ENCODE measurements at regions not wholly inside any gene's neighbourhood (a gene's known extent, or its start where the extent isn't known, plus 50 kb on each side); places are given as distances from the start of the nearest gene placed in this dataset.

GRCh38 chr2:66137606-66138130 lies 297.3 kb upstream of the MEIS1 start:
- H3K4me1 Mint-ChIP-seq: no peaks in the 10 kb centered on the region
- Histone ChIP-seq H3K9me3 (ENCODE audit: control insufficient read depth in 1 of 2, low read length in 2 of 2) (no peaks in the 10 kb centered on the region), H3K36me3 (ENCODE audit: insufficient read depth, low read length) (no peaks in the 10 kb centered on the region), H3K4me3 (ENCODE audit: low read length in 2 of 2) (no peak overlapping the region), H3K27ac (ENCODE audit: low read depth, low read length) (no peak overlapping the region), H3K27me3 (ENCODE audit: insufficient read depth, low read length) (no peaks in the 10 kb centered on the region), H3K4me1 (ENCODE audit: insufficient read depth, low read length) (no peaks in the 10 kb centered on the region)
- ChIA-PET CTCF (ENCODE audit: partially characterized antibody) (no interaction called here), POLR2A (ENCODE audit: partially characterized antibody) (no interaction called here)
- H3K4me3 Mint-ChIP-seq: no peak overlapping the region
- no peak for DNase-seq
- no peak overlapping the region for H3K27ac Mint-ChIP-seq
- H3K9me3 Mint-ChIP-seq: peaks cover 0 to 7% (median 3%) of the 10 kb centered on the region in 8 donors
- H3K36me3 Mint-ChIP-seq: no peaks in the 10 kb centered on the region
- intact Hi-C loops (cut with micrococcal nuclease): no loop called here
- no peaks in the 10 kb centered on the region for H3K27me3 Mint-ChIP-seq

DNA sequence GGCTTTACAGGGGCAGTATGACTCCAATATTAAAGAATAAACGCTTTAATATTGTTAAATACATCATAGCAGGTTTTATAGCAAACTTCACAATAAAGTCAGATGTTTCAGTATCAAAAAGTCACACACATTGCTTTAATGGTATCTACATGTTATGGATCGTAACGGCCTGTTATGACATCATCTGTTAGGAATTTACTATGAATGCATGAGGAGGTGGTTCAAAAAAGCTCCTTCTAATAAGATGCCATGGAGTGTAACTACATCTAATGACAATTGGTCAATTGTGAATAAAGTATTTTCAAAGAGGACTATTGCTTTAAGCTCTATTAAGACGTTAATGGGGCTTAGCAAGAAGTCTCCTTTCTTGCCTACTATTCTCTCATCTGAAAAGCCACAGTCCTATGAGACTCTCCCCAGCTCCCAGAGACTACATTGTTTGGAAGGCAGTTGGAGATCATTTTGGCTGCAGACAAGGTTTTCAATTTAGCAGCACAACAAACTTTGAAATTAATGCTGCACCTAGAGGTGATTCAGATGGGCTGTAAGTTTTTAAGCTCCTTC lies 300.7 kb upstream of the MEIS1 start:
- H3K9me3 Mint-ChIP-seq: peaks cover 0 to 10% (median 4%) of the 10 kb centered on the region in 8 donors
- H3K4me1 ChIP-seq (ENCODE audit: insufficient read depth, low read length): no peaks in the 10 kb centered on the region
- no peak overlapping the region for H3K27ac Mint-ChIP-seq
- no peaks in the 10 kb centered on the region for H3K27me3 ChIP-seq (ENCODE audit: insufficient read depth, low read length)
- H3K27ac ChIP-seq (ENCODE audit: low read depth, low read length): no peak overlapping the region
- H3K36me3 ChIP-seq (ENCODE audit: insufficient read depth, low read length): no peaks in the 10 kb centered on the region
- no peaks in the 10 kb centered on the region for H3K36me3 Mint-ChIP-seq
- H3K4me3 Mint-ChIP-seq: no peak overlapping the region
- no peaks in the 10 kb centered on the region for H3K9me3 ChIP-seq (ENCODE audit: control insufficient read depth in 1 of 2, low read length in 2 of 2)
- intact Hi-C loops (cut with micrococcal nuclease): no loop called here
- no peak overlapping the region for H3K4me3 ChIP-seq (ENCODE audit: low read length in 2 of 2)
- DNase-seq: no peak
- H3K27me3 Mint-ChIP-seq: no peaks in the 10 kb centered on the region
- ChIA-PET CTCF (ENCODE audit: partially characterized antibody) (no interaction called here), POLR2A (ENCODE audit: partially characterized antibody) (no interaction called here)
- H3K4me1 Mint-ChIP-seq: no peaks in the 10 kb centered on the region

DNA sequence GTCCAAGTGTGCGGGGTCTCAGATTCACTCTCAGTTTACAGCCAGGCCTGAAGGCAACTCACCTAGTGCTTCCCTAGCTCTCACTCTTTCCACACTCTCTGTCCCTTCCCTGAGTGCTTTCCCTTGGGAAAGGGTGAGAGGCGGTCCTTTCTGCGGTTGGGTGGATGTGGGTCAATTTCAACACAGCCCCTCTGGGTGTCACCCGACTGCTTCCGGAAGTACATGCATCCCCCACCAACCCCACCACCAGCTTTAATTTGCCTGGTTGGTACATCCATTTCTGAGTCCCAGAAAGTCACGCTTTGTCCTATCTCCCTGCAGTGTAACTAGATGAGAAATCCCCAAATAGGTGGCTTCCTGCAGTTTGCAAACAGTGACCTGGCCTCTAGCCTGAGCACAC lies 307.3 kb upstream of the MEIS1 start:
- Mint-ChIP-seq H3K27ac (no peak overlapping the region), H3K9me3 (peaks cover 0 to 5% (median 2%) of the 10 kb centered on the region in 8 donors), H3K27me3 (no peaks in the 10 kb centered on the region), H3K4me1 (no peaks in the 10 kb centered on the region), H3K4me3 (no peak overlapping the region), H3K36me3 (no peaks in the 10 kb centered on the region)
- H3K4me3 ChIP-seq (ENCODE audit: low read length in 2 of 2): no peak overlapping the region
- H3K9me3 ChIP-seq (ENCODE audit: control insufficient read depth in 1 of 2, low read length in 2 of 2): no peaks in the 10 kb centered on the region
- intact Hi-C loops (cut with micrococcal nuclease): no loop called here
- DNase-seq: no peak
- H3K27me3 ChIP-seq (ENCODE audit: insufficient read depth, low read length): no peaks in the 10 kb centered on the region
- ChIA-PET CTCF (ENCODE audit: partially characterized antibody) (no interaction called here), POLR2A (ENCODE audit: partially characterized antibody) (no interaction called here)
- no peak overlapping the region for H3K27ac ChIP-seq (ENCODE audit: low read depth, low read length)
- H3K4me1 ChIP-seq (ENCODE audit: insufficient read depth, low read length): no peaks in the 10 kb centered on the region
- H3K36me3 ChIP-seq (ENCODE audit: insufficient read depth, low read length): no peaks in the 10 kb centered on the region

DNA sequence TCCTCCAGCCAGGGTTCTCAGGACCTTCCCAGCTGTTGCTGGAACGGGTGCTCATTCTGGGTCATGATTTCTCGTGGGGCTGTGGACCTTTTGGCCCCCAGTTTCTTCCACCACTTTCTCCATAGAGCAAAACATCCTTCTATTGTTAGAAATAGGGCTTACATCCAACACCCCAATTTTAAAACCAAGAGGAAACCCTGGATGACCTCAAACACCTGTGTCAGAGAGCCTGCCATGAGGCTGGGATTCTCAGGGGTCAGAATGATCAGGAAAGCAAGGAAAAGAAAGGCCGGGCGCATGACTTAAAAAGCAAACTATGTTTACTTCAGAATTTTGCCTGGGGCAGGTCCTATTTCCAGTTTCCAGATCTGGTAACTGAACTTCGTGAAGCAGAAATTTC lies 307.9 kb upstream of the MEIS1 start:
- ChIA-PET POLR2A (ENCODE audit: partially characterized antibody) (no interaction called here), CTCF (ENCODE audit: partially characterized antibody) (no interaction called here)
- no peak overlapping the region for H3K27ac Mint-ChIP-seq
- no peak overlapping the region for H3K4me3 ChIP-seq (ENCODE audit: low read length in 2 of 2)
- no peak overlapping the region for H3K4me3 Mint-ChIP-seq
- no peaks in the 10 kb centered on the region for H3K36me3 Mint-ChIP-seq
- H3K27me3 ChIP-seq (ENCODE audit: insufficient read depth, low read length): no peaks in the 10 kb centered on the region
- H3K4me1 Mint-ChIP-seq: no peaks in the 10 kb centered on the region
- intact Hi-C loops (cut with micrococcal nuclease): no loop called here
- no peak overlapping the region for H3K27ac ChIP-seq (ENCODE audit: low read depth, low read length)
- H3K9me3 Mint-ChIP-seq: peaks cover 0 to 3% (median 2%) of the 10 kb centered on the region in 8 donors
- DNase-seq: no peak
- no peaks in the 10 kb centered on the region for H3K4me1 ChIP-seq (ENCODE audit: insufficient read depth, low read length)
- H3K36me3 ChIP-seq (ENCODE audit: insufficient read depth, low read length): no peaks in the 10 kb centered on the region
- no peaks in the 10 kb centered on the region for H3K27me3 Mint-ChIP-seq
- no peaks in the 10 kb centered on the region for H3K9me3 ChIP-seq (ENCODE audit: control insufficient read depth in 1 of 2, low read length in 2 of 2)

GRCh38 chr2:66125951-66126350 lies 309.0 kb upstream of the MEIS1 start:
- Histone ChIP-seq H3K4me3 (ENCODE audit: low read length in 2 of 2) (no peak overlapping the region), H3K27me3 (ENCODE audit: insufficient read depth, low read length) (no peaks in the 10 kb centered on the region), H3K36me3 (ENCODE audit: insufficient read depth, low read length) (no peaks in the 10 kb centered on the region), H3K27ac (ENCODE audit: low read depth, low read length) (no peak overlapping the region), H3K9me3 (ENCODE audit: control insufficient read depth in 1 of 2, low read length in 2 of 2) (no peaks in the 10 kb centered on the region), H3K4me1 (ENCODE audit: insufficient read depth, low read length) (no peaks in the 10 kb centered on the region)
- ChIA-PET POLR2A (ENCODE audit: partially characterized antibody) (no interaction called here), CTCF (ENCODE audit: partially characterized antibody) (no interaction called here)
- Mint-ChIP-seq H3K27me3 (no peaks in the 10 kb centered on the region), H3K36me3 (no peaks in the 10 kb centered on the region), H3K4me1 (no peaks in the 10 kb centered on the region), H3K27ac (no peak overlapping the region), H3K4me3 (no peak overlapping the region), H3K9me3 (peaks cover 0 to 2% (median under 1%) of the 10 kb centered on the region in 8 donors)
- DNase-seq: no peak
- intact Hi-C loops (cut with micrococcal nuclease): no loop called here

DNA sequence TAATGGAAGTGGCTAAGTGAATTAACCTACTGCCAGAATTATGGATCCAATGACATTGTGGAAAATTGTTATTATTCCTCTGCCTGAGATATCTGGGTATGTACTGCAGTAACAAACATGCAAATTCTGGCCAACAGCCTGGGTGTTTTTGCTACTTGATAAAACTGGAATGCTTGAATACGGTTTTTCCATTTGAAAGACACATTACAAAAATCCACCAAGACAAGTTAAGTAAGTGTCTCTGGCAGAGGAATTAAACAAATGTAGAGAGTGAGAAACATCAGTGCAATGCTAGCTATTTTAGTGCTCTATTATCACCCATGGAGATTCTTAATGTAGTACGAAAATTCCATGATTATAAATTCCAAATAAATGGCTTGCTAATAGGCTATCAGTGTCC lies 312.4 kb upstream of the MEIS1 start:
- Mint-ChIP-seq H3K4me1 (no peaks in the 10 kb centered on the region), H3K27me3 (no peaks in the 10 kb centered on the region), H3K36me3 (no peaks in the 10 kb centered on the region), H3K4me3 (no peak overlapping the region), H3K9me3 (peaks cover 0 to 5% (median under 1%) of the 10 kb centered on the region in 8 donors), H3K27ac (no peak overlapping the region)
- H3K9me3 ChIP-seq (ENCODE audit: control insufficient read depth in 1 of 2, low read length in 2 of 2): no peaks in the 10 kb centered on the region
- ChIA-PET POLR2A (ENCODE audit: partially characterized antibody) (no interaction called here), CTCF (ENCODE audit: partially characterized antibody) (no interaction called here)
- no peak overlapping the region for H3K4me3 ChIP-seq (ENCODE audit: low read length in 2 of 2)
- no peaks in the 10 kb centered on the region for H3K4me1 ChIP-seq (ENCODE audit: insufficient read depth, low read length)
- no peaks in the 10 kb centered on the region for H3K36me3 ChIP-seq (ENCODE audit: insufficient read depth, low read length)
- H3K27ac ChIP-seq (ENCODE audit: low read depth, low read length): no peak overlapping the region
- no peaks in the 10 kb centered on the region for H3K27me3 ChIP-seq (ENCODE audit: insufficient read depth, low read length)
- DNase-seq: no peak
- intact Hi-C loops (cut with micrococcal nuclease): no loop called here

DNA sequence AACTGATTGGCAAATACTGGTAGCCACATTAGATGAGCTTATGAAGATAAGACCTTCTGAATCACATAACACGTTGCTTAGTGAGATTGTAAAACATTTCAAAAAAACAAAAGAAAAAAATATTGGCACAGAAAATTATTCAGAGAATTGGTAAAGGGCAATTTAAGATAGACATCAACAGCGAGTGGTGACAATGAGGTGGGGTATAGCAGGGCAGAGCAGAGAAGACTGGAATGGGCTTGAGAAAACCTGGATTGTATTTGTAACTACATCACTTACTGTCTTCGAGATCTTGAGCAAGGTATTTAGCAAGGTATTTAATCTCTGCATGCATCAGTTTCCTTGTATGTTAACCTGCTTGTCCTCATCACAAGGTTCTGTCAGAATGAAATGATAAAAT lies 313.0 kb upstream of the MEIS1 start:
- no peaks in the 10 kb centered on the region for H3K9me3 ChIP-seq (ENCODE audit: control insufficient read depth in 1 of 2, low read length in 2 of 2)
- intact Hi-C loops (cut with micrococcal nuclease): no loop called here
- CTCF ChIA-PET (ENCODE audit: partially characterized antibody): no interaction called here
- H3K27me3 ChIP-seq (ENCODE audit: insufficient read depth, low read length): no peaks in the 10 kb centered on the region
- H3K4me3 ChIP-seq (ENCODE audit: low read length in 2 of 2): no peak overlapping the region
- no peak overlapping the region for H3K4me3 Mint-ChIP-seq
- POLR2A ChIA-PET (ENCODE audit: partially characterized antibody): no interaction called here
- H3K9me3 Mint-ChIP-seq: peaks cover 0 to 5% (median under 1%) of the 10 kb centered on the region in 8 donors
- no peak for DNase-seq
- no peaks in the 10 kb centered on the region for H3K4me1 Mint-ChIP-seq
- no peaks in the 10 kb centered on the region for H3K4me1 ChIP-seq (ENCODE audit: insufficient read depth, low read length)
- H3K36me3 Mint-ChIP-seq: no peaks in the 10 kb centered on the region
- H3K27me3 Mint-ChIP-seq: no peaks in the 10 kb centered on the region
- no peak overlapping the region for H3K27ac Mint-ChIP-seq
- H3K27ac ChIP-seq (ENCODE audit: low read depth, low read length): no peak overlapping the region
- no peaks in the 10 kb centered on the region for H3K36me3 ChIP-seq (ENCODE audit: insufficient read depth, low read length)

Measured in CD4-positive, alpha-beta memory T cell (primary cell).